ENCODE measurements at regions not wholly inside any gene's neighbourhood (a gene's known extent, or its start where the extent isn't known, plus 50 kb on each side); places are given as distances from the start of the nearest gene placed in this dataset.
"Not testable (repeated sequence)": the region's sequence is repeated elsewhere in the genome, so short reads cannot be mapped to it uniquely, and the experiment has no call there.

GRCh38 chr7:106504645-106505044, 156.3 kb downstream of the CCDC71L start:
- Mint-ChIP-seq H3K27ac (no peak overlapping the region), H3K4me1 (ENCODE audit: low read depth) (peaks cover 14% of the 10 kb centered on the region), H3K9me3 (no peaks in the 10 kb centered on the region), H3K36me3 (ENCODE audit: low read depth) (peaks cover 2% of the 10 kb centered on the region; the same call in 1 of the 2 replicates), H3K27me3 (ENCODE audit: insufficient read depth) (no peaks in the 10 kb centered on the region; the same call in 1 of the 2 replicates), H3K4me3 (no peak overlapping the region)
- TF ChIP-seq CTCF (IDR thresholded peaks at IDR 0.05) = no peak
- DNase-seq = no peak

GRCh38 chr7:106504207-106504606, 156.8 kb downstream of the CCDC71L start:
- no peaks in the 10 kb centered on the region for H3K36me3 Mint-ChIP-seq (ENCODE audit: low read depth)
- H3K4me1 Mint-ChIP-seq (ENCODE audit: low read depth) = peaks cover 14% of the 10 kb centered on the region
- H3K4me3 Mint-ChIP-seq = no peak overlapping the region
- H3K9me3 Mint-ChIP-seq = no peaks in the 10 kb centered on the region
- TF ChIP-seq CTCF (IDR thresholded peaks at IDR 0.05) = no peak
- H3K27ac Mint-ChIP-seq = no peak overlapping the region
- H3K27me3 Mint-ChIP-seq (ENCODE audit: insufficient read depth) = no peaks in the 10 kb centered on the region; the same call in 1 of the 2 replicates
- DNase-seq = no peak

GRCh38 chr7:106503626-106504025, 157.3 kb downstream of the CCDC71L start:
- Mint-ChIP-seq H3K4me1 (ENCODE audit: low read depth) (peaks cover 14% of the 10 kb centered on the region), H3K9me3 (no peaks in the 10 kb centered on the region), H3K36me3 (ENCODE audit: low read depth) (no peaks in the 10 kb centered on the region), H3K27me3 (ENCODE audit: insufficient read depth) (no peaks in the 10 kb centered on the region; the same call in 1 of the 2 replicates), H3K27ac (no peak overlapping the region), H3K4me3 (no peak overlapping the region)
- DNase-seq = no peak
- no peak for TF ChIP-seq CTCF (IDR thresholded peaks at IDR 0.05)

GRCh38 chr7:106501605-106502580, 159.1 kb downstream of the CCDC71L start:
- Mint-ChIP-seq H3K27ac (no peak overlapping the region), H3K4me1 (ENCODE audit: low read depth) (peaks cover 7% of the 10 kb centered on the region), H3K4me3 (no peak overlapping the region), H3K27me3 (ENCODE audit: insufficient read depth) (no peaks in the 10 kb centered on the region), H3K9me3 (no peaks in the 10 kb centered on the region), H3K36me3 (ENCODE audit: low read depth) (no peaks in the 10 kb centered on the region)
- no peak for DNase-seq
- no peak for TF ChIP-seq CTCF (IDR thresholded peaks at IDR 0.05)

- Mint-ChIP-seq H3K27me3 (ENCODE audit: insufficient read depth) (no peaks in the 10 kb centered on the region), H3K9me3 (peaks cover 6% of the 10 kb centered on the region), H3K36me3 (ENCODE audit: low read depth) (peaks cover 2% of the 10 kb centered on the region), H3K4me1 (ENCODE audit: low read depth) (no peaks in the 10 kb centered on the region), H3K4me3 (no peak overlapping the region), H3K27ac (no peak overlapping the region)
- no peak for DNase-seq
- TF ChIP-seq CTCF (IDR thresholded peaks at IDR 0.05) = no peak
Measured at GRCh38 chr7:106499897-106500296, 161.1 kb downstream of the CCDC71L start.

GRCh38 chr7:106498005-106498404, 163.0 kb downstream of the CCDC71L start:
- H3K27me3 Mint-ChIP-seq (ENCODE audit: insufficient read depth); DNase-seq; H3K4me3 Mint-ChIP-seq; H3K36me3 Mint-ChIP-seq (ENCODE audit: low read depth); H3K27ac Mint-ChIP-seq; H3K4me1 Mint-ChIP-seq (ENCODE audit: low read depth): not testable (repeated sequence)
- H3K9me3 Mint-ChIP-seq = peaks cover 11% of the 10 kb centered on the region

Measured in HFFc6 (cell line).